ENCODE measurements at regions not wholly inside any gene's neighbourhood (a gene's known extent, or its start where the extent isn't known, plus 50 kb on each side); places are given as distances from the start of the nearest gene placed in this dataset.

DNA sequence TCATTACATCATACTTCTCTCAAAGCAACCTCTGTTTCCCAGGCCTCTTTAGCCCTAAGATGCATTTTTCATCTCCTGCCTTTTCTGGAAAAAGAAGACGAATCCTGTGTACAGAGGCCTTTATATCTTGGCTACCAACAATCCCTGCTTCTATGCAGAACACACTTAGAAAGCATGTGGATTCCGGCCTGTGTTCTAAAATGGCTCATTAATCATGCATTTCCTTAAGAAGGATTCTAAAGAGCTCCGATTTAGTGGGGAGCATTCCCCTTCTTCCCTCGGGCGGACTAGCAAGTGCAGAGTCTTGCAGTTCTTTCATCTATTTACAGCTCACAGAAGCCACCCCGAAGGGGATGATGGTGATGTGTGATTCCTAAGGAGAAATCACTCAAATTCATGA is 1212.9 kb downstream of the TYW1 start:
- TF ChIP-seq, protein P1, sequence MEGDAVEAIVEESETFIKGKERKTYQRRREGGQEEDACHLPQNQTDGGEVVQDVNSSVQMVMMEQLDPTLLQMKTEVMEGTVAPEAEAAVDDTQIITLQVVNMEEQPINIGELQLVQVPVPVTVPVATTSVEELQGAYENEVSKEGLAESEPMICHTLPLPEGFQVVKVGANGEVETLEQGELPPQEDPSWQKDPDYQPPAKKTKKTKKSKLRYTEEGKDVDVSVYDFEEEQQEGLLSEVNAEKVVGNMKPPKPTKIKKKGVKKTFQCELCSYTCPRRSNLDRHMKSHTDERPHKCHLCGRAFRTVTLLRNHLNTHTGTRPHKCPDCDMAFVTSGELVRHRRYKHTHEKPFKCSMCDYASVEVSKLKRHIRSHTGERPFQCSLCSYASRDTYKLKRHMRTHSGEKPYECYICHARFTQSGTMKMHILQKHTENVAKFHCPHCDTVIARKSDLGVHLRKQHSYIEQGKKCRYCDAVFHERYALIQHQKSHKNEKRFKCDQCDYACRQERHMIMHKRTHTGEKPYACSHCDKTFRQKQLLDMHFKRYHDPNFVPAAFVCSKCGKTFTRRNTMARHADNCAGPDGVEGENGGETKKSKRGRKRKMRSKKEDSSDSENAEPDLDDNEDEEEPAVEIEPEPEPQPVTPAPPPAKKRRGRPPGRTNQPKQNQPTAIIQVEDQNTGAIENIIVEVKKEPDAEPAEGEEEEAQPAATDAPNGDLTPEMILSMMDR (conservative IDR thresholded peaks at IDR 0.05): no peak
- TF ChIP-seq ZFX (IDR thresholded peaks at IDR 0.05): no peak

All from C4-2B (cell line).